ENCODE measurements at regions not wholly inside any gene's neighbourhood (a gene's known extent, or its start where the extent isn't known, plus 50 kb on each side); places are given as distances from the start of the nearest gene placed in this dataset.

GRCh38 chr12:114743799-114744198 lies 59.8 kb upstream of the TBX3 start:
- peaks cover 44% of the 10 kb centered on the region for H3K4me1 Mint-ChIP-seq
- DNase-seq: no peak
- H3K27ac Mint-ChIP-seq: no peak overlapping the region
- no peaks in the 10 kb centered on the region for H3K9me3 Mint-ChIP-seq
- no peak for TF ChIP-seq CTCF (IDR thresholded peaks at IDR 0.05)
- no peak overlapping the region for H3K4me3 Mint-ChIP-seq
- H3K27me3 Mint-ChIP-seq (ENCODE audit: low read depth, poor library complexity): peaks cover 57% of the 10 kb centered on the region
- no peaks in the 10 kb centered on the region for H3K36me3 Mint-ChIP-seq (ENCODE audit: low read depth)

- Mint-ChIP-seq H3K36me3 (ENCODE audit: low read depth) (no peaks in the 10 kb centered on the region), H3K4me1 (peaks cover 44% of the 10 kb centered on the region), H3K27me3 (ENCODE audit: low read depth, poor library complexity) (peaks cover 59% of the 10 kb centered on the region), H3K27ac (no peak overlapping the region), H3K4me3 (no peak overlapping the region), H3K9me3 (no peaks in the 10 kb centered on the region)
- no peak for DNase-seq
- TF ChIP-seq CTCF (IDR thresholded peaks at IDR 0.05): no peak
Measured at GRCh38 chr12:114743289-114743688, 59.3 kb upstream of the TBX3 start.

GRCh38 chr12:114742363-114742762 lies 58.4 kb upstream of the TBX3 start:
- Mint-ChIP-seq H3K27ac (peak overlapping the region; percentile 12), H3K27me3 (ENCODE audit: low read depth, poor library complexity) (peaks cover 59% of the 10 kb centered on the region), H3K4me1 (peaks cover 38% of the 10 kb centered on the region), H3K36me3 (ENCODE audit: low read depth) (no peaks in the 10 kb centered on the region), H3K9me3 (no peaks in the 10 kb centered on the region), H3K4me3 (no peak overlapping the region)
- no peak for TF ChIP-seq CTCF (IDR thresholded peaks at IDR 0.05)
- DNase-seq: no peak

- peaks cover 63% of the 10 kb centered on the region for H3K27me3 Mint-ChIP-seq (ENCODE audit: low read depth, poor library complexity)
Measured at GRCh38 chr12:114741940-114742339, 58.0 kb upstream of the TBX3 start.

GRCh38 chr12:114740448-114740847 lies 56.5 kb upstream of the TBX3 start:
- DNase-seq: no peak
- Mint-ChIP-seq H3K4me3 (no peak overlapping the region), H3K36me3 (ENCODE audit: low read depth) (no peaks in the 10 kb centered on the region), H3K9me3 (peaks cover 7% of the 10 kb centered on the region), H3K27ac (no peak overlapping the region), H3K27me3 (ENCODE audit: low read depth, poor library complexity) (peaks cover 71% of the 10 kb centered on the region), H3K4me1 (peaks cover 23% of the 10 kb centered on the region)
- no peak for TF ChIP-seq CTCF (IDR thresholded peaks at IDR 0.05)

More at GRCh38 chr12:114741940-114742339, 58.0 kb upstream of the TBX3 start:
- no peak for DNase-seq
- Mint-ChIP-seq H3K27ac (no peak overlapping the region), H3K36me3 (ENCODE audit: low read depth) (no peaks in the 10 kb centered on the region), H3K9me3 (no peaks in the 10 kb centered on the region), H3K4me3 (no peak overlapping the region), H3K4me1 (peaks cover 34% of the 10 kb centered on the region)
- no peak for TF ChIP-seq CTCF (IDR thresholded peaks at IDR 0.05)

GRCh38 chr12:114738460-114739184 lies 54.6 kb upstream of the TBX3 start:
- Mint-ChIP-seq H3K4me1 (peaks cover 21% of the 10 kb centered on the region), H3K4me3 (no peak overlapping the region), H3K27me3 (ENCODE audit: low read depth, poor library complexity) (peaks cover 75% of the 10 kb centered on the region), H3K27ac (no peak overlapping the region), H3K36me3 (ENCODE audit: low read depth) (no peaks in the 10 kb centered on the region), H3K9me3 (peaks cover 16% of the 10 kb centered on the region)
- DNase-seq: no peak
- TF ChIP-seq CTCF (IDR thresholded peaks at IDR 0.05): no peak

All from nephron progenitor cell (in vitro differentiated cells).